ENCODE measurements at regions not wholly inside any gene's neighbourhood (a gene's known extent, or its start where the extent isn't known, plus 50 kb on each side); places are given as distances from the start of the nearest gene placed in this dataset.

- H3K27me3 ChIP-seq (replicated peaks; ENCODE audit: control insufficient read depth, insufficient read depth, low read length): no peaks in the 10 kb centered on the region
- no peak for DNase-seq (ENCODE audit: extremely low read depth, insufficient read length)
- no peaks in the 10 kb centered on the region for H3K36me3 ChIP-seq (ENCODE audit: control insufficient read depth, insufficient read depth, low read length)
- no peak for TF ChIP-seq CTCF (IDR thresholded peaks at IDR 0.05; ENCODE audit: insufficient read depth, low read length, poor library complexity, severe bottlenecking)
- no peak overlapping the region for H3K4me3 ChIP-seq (replicated peaks; ENCODE audit: low read depth, low read length)
Observed at GRCh38 chr4:62455871-62456270, 1255.7 kb downstream of the ADGRL3 start.

GRCh38 chr4:62454535-62454934, 1254.4 kb downstream of the ADGRL3 start:
- DNase-seq (ENCODE audit: extremely low read depth, insufficient read length): no peak
- Histone ChIP-seq H3K4me3 (replicated peaks; ENCODE audit: low read depth, low read length) (no peak overlapping the region), H3K27me3 (replicated peaks; ENCODE audit: control insufficient read depth, insufficient read depth, low read length) (no peaks in the 10 kb centered on the region), H3K36me3 (ENCODE audit: control insufficient read depth, insufficient read depth, low read length) (no peaks in the 10 kb centered on the region)
- no peak for TF ChIP-seq CTCF (IDR thresholded peaks at IDR 0.05; ENCODE audit: insufficient read depth, low read length, poor library complexity, severe bottlenecking)

GRCh38 chr4:62450740-62451139, 1250.6 kb downstream of the ADGRL3 start:
- no peaks in the 10 kb centered on the region for H3K27me3 ChIP-seq (replicated peaks; ENCODE audit: control insufficient read depth, insufficient read depth, low read length)
- no peaks in the 10 kb centered on the region for H3K36me3 ChIP-seq (ENCODE audit: control insufficient read depth, insufficient read depth, low read length)
- no peak for DNase-seq (ENCODE audit: extremely low read depth, insufficient read length)
- H3K4me3 ChIP-seq (replicated peaks; ENCODE audit: low read depth, low read length): no peak overlapping the region
- TF ChIP-seq CTCF (IDR thresholded peaks at IDR 0.05; ENCODE audit: insufficient read depth, low read length, poor library complexity, severe bottlenecking): no peak

GRCh38 chr4:62449538-62449937, 1249.4 kb downstream of the ADGRL3 start:
- DNase-seq (ENCODE audit: extremely low read depth, insufficient read length): no peak
- no peaks in the 10 kb centered on the region for H3K36me3 ChIP-seq (ENCODE audit: control insufficient read depth, insufficient read depth, low read length)
- no peaks in the 10 kb centered on the region for H3K27me3 ChIP-seq (replicated peaks; ENCODE audit: control insufficient read depth, insufficient read depth, low read length)
- no peak overlapping the region for H3K4me3 ChIP-seq (replicated peaks; ENCODE audit: low read depth, low read length)
- TF ChIP-seq CTCF (IDR thresholded peaks at IDR 0.05; ENCODE audit: insufficient read depth, low read length, poor library complexity, severe bottlenecking): no peak

- no peak overlapping the region for H3K4me3 ChIP-seq (replicated peaks; ENCODE audit: low read depth, low read length)
- DNase-seq (ENCODE audit: extremely low read depth, insufficient read length): no peak
- no peaks in the 10 kb centered on the region for H3K27me3 ChIP-seq (replicated peaks; ENCODE audit: control insufficient read depth, insufficient read depth, low read length)
- H3K36me3 ChIP-seq (ENCODE audit: control insufficient read depth, insufficient read depth, low read length): no peaks in the 10 kb centered on the region
- TF ChIP-seq CTCF (IDR thresholded peaks at IDR 0.05; ENCODE audit: insufficient read depth, low read length, poor library complexity, severe bottlenecking): no peak
Observed at GRCh38 chr4:62448911-62449310, 1248.8 kb downstream of the ADGRL3 start.

- no peak for DNase-seq (ENCODE audit: extremely low read depth, insufficient read length)
- Histone ChIP-seq H3K4me3 (replicated peaks; ENCODE audit: low read depth, low read length) (no peak overlapping the region), H3K36me3 (ENCODE audit: control insufficient read depth, insufficient read depth, low read length) (no peaks in the 10 kb centered on the region), H3K27me3 (replicated peaks; ENCODE audit: control insufficient read depth, insufficient read depth, low read length) (no peaks in the 10 kb centered on the region)
- no peak for TF ChIP-seq CTCF (IDR thresholded peaks at IDR 0.05; ENCODE audit: insufficient read depth, low read length, poor library complexity, severe bottlenecking)
Observed at GRCh38 chr4:62439051-62439450, 1238.9 kb downstream of the ADGRL3 start.

Measured in GM06990 (cell line).